PFSK-1 (cell line): ENCODE measurements at regions not wholly inside any gene's neighbourhood (a gene's known extent, or its start where the extent isn't known, plus 50 kb on each side); places are given as distances from the start of the nearest gene placed in this dataset.

Experiments
- FOXP2 ChIP-seq: optimal IDR thresholded peaks from 2 replicates; pipeline ENCODE3; 2011; ENCODE audit warnings: borderline replicate concordance, control low read depth, inconsistent platforms; ENCODE audit not compliant: insufficient read depth; ENCODE audit errors: extremely low read length, extremely low read depth
- POLR2AphosphoS5 ChIP-seq: IDR thresholded peaks from 2 replicates; pipeline ENCODE4 v1.6.1; 2012; ENCODE audit warnings: low read depth, mild to moderate bottlenecking, control low read depth, low read length, moderate library complexity
- SIN3A ChIP-seq: IDR thresholded peaks from 2 replicates; pipeline ENCODE4 v1.6.1; 2012; ENCODE audit warnings: mild to moderate bottlenecking, low read length, moderate library complexity, borderline replicate concordance; ENCODE audit not compliant: insufficient read depth
- TAF1 ChIP-seq: IDR thresholded peaks from 2 replicates; pipeline ENCODE4 v1.6.1; 2012; ENCODE audit warnings: low read length, control low read depth, borderline replicate concordance; ENCODE audit not compliant: insufficient read depth
- TF ChIP-seq, protein P1 (sequence below), 2 experiments: IDR thresholded peaks; 2 replicates each; pipeline versions ENCODE4 v1.6.1 to v1.8.0; 2011 to 2012; ENCODE audit warnings: low read depth in 2 of 2, low read length in 2 of 2, control low read depth in 1 of 2, inconsistent platforms in 1 of 2, mild to moderate bottlenecking in 1 of 2, moderate library complexity in 1 of 2; ENCODE audit not compliant: insufficient read depth in 1 of 2

GRCh38 chrX:8289523-8289922, 118.5 kb upstream of the VCX2 start:
- TF ChIP-seq, protein P1, sequence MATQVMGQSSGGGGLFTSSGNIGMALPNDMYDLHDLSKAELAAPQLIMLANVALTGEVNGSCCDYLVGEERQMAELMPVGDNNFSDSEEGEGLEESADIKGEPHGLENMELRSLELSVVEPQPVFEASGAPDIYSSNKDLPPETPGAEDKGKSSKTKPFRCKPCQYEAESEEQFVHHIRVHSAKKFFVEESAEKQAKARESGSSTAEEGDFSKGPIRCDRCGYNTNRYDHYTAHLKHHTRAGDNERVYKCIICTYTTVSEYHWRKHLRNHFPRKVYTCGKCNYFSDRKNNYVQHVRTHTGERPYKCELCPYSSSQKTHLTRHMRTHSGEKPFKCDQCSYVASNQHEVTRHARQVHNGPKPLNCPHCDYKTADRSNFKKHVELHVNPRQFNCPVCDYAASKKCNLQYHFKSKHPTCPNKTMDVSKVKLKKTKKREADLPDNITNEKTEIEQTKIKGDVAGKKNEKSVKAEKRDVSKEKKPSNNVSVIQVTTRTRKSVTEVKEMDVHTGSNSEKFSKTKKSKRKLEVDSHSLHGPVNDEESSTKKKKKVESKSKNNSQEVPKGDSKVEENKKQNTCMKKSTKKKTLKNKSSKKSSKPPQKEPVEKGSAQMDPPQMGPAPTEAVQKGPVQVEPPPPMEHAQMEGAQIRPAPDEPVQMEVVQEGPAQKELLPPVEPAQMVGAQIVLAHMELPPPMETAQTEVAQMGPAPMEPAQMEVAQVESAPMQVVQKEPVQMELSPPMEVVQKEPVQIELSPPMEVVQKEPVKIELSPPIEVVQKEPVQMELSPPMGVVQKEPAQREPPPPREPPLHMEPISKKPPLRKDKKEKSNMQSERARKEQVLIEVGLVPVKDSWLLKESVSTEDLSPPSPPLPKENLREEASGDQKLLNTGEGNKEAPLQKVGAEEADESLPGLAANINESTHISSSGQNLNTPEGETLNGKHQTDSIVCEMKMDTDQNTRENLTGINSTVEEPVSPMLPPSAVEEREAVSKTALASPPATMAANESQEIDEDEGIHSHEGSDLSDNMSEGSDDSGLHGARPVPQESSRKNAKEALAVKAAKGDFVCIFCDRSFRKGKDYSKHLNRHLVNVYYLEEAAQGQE (IDR thresholded peaks at IDR 0.05; ENCODE audit: insufficient read depth in 1 of 2, low read depth in 2 of 2, low read length in 2 of 2), result no peak
- TF ChIP-seq TAF1 (no peak), POLR2AphosphoS5 (no peak), SIN3A (no peak), FOXP2 (no peak)

GRCh38 chrX:8297766-8298165, 126.7 kb upstream of the VCX2 start:
- TF ChIP-seq POLR2AphosphoS5, result no peak

DNA sequence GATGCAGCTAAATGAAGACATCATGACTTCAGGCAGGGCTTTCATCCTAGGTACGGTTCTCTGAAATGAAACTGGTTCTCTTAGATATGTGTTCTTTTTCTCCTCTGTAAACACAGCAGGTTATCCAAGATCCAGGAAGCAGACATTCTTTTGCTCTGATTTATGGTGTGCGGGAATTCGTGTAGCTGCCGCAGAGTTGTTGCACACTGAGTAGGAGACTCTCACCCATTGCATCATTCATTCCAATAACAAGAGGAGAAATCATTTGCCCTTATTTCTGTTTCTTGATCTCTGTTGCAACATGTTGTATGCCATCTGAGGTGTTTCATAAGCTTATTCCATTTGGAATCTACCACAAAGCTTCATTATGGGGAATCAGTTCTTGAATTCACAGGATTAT, 133.6 kb upstream of the VCX2 start:
- TF ChIP-seq FOXP2 (no peak), TAF1 (no peak), SIN3A (no peak), POLR2AphosphoS5 (no peak)
- TF ChIP-seq, protein P1 (IDR thresholded peaks at IDR 0.05; ENCODE audit: insufficient read depth in 1 of 2, low read depth in 2 of 2, low read length in 2 of 2), result no peak

DNA sequence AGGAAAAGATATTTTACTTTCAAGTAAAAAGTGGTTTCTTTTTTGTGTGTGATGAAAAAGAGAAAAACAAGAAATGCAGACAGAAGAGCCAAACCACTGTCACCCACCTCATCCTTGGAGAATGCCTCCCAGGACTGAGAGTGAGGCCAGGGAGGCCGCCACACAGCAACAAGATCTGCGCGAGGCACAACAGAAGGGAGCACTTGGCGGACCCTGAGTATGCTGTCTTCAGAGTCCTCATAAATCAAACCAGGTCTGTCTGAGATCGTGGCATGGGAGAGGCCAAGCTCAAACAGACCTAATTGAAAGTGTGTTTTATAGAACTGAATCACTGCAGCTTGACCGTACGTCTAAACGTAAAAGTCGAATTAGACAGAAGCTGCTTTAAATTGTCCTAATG, 134.3 kb upstream of the VCX2 start:
- TF ChIP-seq FOXP2, result no peak

GRCh38 chrX:8306291-8306925, 135.3 kb upstream of the VCX2 start:
- TF ChIP-seq, protein P1 (IDR thresholded peaks at IDR 0.05; ENCODE audit: insufficient read depth in 1 of 2, low read depth in 2 of 2, low read length in 2 of 2), result no peak
- TF ChIP-seq TAF1 (no peak), SIN3A (no peak), FOXP2 (no peak), POLR2AphosphoS5 (no peak)

GRCh38 chrX:8310409-8310808, 139.3 kb upstream of the VCX2 start:
- TF ChIP-seq, protein P1 (IDR thresholded peaks at IDR 0.05; ENCODE audit: insufficient read depth in 1 of 2, low read depth in 2 of 2, low read length in 2 of 2), result no peak
- TF ChIP-seq TAF1 (no peak), SIN3A (no peak), FOXP2 (no peak), POLR2AphosphoS5 (no peak)
